ENCODE measurements at regions not wholly inside any gene's neighbourhood (a gene's known extent, or its start where the extent isn't known, plus 50 kb on each side); places are given as distances from the start of the nearest gene placed in this dataset.
A peak's percentile ranks its signal among the peaks of the same experiment; 100 is the strongest.

DNA sequence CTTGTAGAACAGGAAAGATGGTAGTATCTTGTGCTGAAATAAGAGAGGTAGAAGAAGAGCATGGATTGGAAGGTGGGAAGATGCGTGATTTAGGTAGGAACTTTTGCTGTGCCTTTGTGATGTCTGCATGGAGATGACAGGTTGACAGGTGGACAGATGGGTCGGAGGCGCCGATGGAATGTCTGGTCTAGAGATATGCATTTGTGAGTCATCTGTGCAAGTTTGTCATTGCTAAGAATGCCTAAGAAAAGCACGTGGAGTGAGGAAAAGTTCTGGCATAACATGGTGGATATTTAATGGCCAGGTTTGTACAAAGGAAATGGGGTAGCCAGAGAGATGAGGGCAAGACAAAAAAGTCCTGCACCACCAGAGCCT, 76.0 kb upstream of the ARMC3 start:
- DNase-seq (no peak), FAIRE-seq (no peak)
- Histone ChIP-seq H3K36me3 (ENCODE audit: control insufficient read depth in 2 of 3, insufficient read depth in 3 of 3, low read length in 3 of 3) (no peaks in the 10 kb centered on the region), H3K27me3 (ENCODE audit: control insufficient read depth, insufficient read depth, low read length) (no peaks in the 10 kb centered on the region), H3K9me3 (ENCODE audit: control insufficient read depth in 2 of 3, insufficient read depth in 1 of 3, low read length in 3 of 3) (no peaks in the 10 kb centered on the region), H3K4me3 (ENCODE audit: low read length in 3 of 3) (no peak overlapping the region), H3K27ac (ENCODE audit: low read depth in 2 of 2, low read length in 2 of 2) (no peak overlapping the region), H3K4me1 (ENCODE audit: control insufficient read depth in 2 of 3, insufficient read depth in 2 of 3, low read depth in 1 of 3, low read length in 3 of 3) (peaks cover 0 to 5% (median 5%) of the 10 kb centered on the region in 3 donors), H3K9ac (ENCODE audit: low read length in 3 of 3) (no peak overlapping the region)
- intact Hi-C loops (cut with DNase I): no loop called here
- TF ChIP-seq, protein P1, sequence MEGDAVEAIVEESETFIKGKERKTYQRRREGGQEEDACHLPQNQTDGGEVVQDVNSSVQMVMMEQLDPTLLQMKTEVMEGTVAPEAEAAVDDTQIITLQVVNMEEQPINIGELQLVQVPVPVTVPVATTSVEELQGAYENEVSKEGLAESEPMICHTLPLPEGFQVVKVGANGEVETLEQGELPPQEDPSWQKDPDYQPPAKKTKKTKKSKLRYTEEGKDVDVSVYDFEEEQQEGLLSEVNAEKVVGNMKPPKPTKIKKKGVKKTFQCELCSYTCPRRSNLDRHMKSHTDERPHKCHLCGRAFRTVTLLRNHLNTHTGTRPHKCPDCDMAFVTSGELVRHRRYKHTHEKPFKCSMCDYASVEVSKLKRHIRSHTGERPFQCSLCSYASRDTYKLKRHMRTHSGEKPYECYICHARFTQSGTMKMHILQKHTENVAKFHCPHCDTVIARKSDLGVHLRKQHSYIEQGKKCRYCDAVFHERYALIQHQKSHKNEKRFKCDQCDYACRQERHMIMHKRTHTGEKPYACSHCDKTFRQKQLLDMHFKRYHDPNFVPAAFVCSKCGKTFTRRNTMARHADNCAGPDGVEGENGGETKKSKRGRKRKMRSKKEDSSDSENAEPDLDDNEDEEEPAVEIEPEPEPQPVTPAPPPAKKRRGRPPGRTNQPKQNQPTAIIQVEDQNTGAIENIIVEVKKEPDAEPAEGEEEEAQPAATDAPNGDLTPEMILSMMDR (IDR thresholded peaks at IDR 0.05; ENCODE audit: borderline replicate concordance, extremely low read depth, insufficient read depth): no peak

DNA sequence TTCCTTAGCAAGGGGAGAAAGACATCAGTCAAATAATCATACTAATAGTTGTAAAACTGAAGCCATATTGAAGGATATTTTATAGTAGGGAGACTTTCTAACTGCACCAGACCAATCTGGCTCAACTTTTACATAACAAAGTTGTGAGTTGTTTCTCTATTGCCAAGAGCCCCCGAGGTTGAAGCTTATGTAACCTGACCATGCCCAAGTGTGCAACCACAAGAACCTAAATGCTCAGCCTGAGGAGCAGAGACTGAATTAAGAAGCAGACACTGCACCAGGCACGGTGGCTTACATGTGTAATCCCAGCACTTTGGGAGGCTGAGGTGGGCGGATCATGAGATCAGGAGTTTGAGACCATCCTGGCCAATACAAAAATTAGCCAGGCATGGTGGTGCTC, 77.3 kb upstream of the ARMC3 start:
- intact Hi-C loops (cut with DNase I): no loop called here
- no peak overlapping the region for H3K4me3 ChIP-seq (ENCODE audit: low read length in 3 of 3)
- FAIRE-seq: no peak
- DNase-seq: no peak
- TF ChIP-seq, protein P1 (IDR thresholded peaks at IDR 0.05; ENCODE audit: borderline replicate concordance, extremely low read depth, insufficient read depth): no peak
- no peaks in the 10 kb centered on the region for H3K9me3 ChIP-seq (ENCODE audit: control insufficient read depth in 2 of 3, insufficient read depth in 1 of 3, low read length in 3 of 3)
- H3K9ac ChIP-seq (ENCODE audit: low read length in 3 of 3): no peak overlapping the region
- H3K27ac ChIP-seq (ENCODE audit: low read depth in 2 of 2, low read length in 2 of 2): no peak overlapping the region
- H3K4me1 ChIP-seq (ENCODE audit: control insufficient read depth in 2 of 3, insufficient read depth in 2 of 3, low read depth in 1 of 3, low read length in 3 of 3): peaks cover 0 to 5% (median 5%) of the 10 kb centered on the region in 3 donors
- H3K36me3 ChIP-seq (ENCODE audit: control insufficient read depth in 2 of 3, insufficient read depth in 3 of 3, low read length in 3 of 3): no peaks in the 10 kb centered on the region
- H3K27me3 ChIP-seq (ENCODE audit: control insufficient read depth, insufficient read depth, low read length): no peaks in the 10 kb centered on the region

DNA sequence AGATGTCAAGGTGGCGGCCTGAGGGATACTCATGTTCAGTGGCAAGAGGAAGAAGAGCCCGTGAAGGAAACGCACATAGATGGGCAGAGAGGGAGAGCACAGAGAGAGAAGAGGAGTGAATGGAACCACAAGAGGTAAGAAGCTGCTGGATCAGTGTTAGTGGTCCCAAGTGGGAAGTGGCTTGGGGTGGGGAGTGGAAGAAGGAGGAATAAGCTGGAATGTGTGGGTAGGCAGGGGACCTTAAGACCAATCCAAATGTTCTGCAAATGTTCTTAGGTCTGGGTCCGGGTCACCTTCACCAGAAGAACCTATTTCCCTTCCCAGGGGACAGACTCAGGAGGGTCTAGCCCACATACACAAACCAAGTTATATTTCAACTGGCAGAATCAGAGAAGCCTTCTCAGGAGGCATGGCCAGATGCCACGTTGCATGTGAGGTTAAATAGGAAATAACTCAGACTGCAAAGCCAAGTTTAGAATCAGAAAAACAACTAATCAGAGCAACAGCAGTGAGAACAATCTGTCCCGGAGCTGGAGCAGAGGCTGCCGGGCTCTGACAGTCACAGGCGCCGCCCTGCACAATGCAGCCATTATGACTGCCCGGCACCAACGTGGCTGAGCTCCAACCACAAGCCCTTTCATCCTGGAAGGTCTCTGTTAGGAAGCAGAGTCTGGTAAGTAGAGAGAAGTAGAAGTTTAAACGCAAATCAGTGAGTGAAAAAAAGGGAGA, 78.6 kb upstream of the ARMC3 start:
- FAIRE-seq (no peak), DNase-seq (peak in 2 of 5 donors; percentile 25 to 94)
- Histone ChIP-seq H3K4me1 (ENCODE audit: control insufficient read depth in 2 of 3, insufficient read depth in 2 of 3, low read depth in 1 of 3, low read length in 3 of 3) (peaks cover 0 to 5% (median 5%) of the 10 kb centered on the region in 3 donors), H3K27ac (ENCODE audit: low read depth in 2 of 2, low read length in 2 of 2) (peak overlapping the region; percentile 58 to 68), H3K27me3 (ENCODE audit: control insufficient read depth, insufficient read depth, low read length) (no peaks in the 10 kb centered on the region), H3K9ac (ENCODE audit: low read length in 3 of 3) (no peak overlapping the region), H3K36me3 (ENCODE audit: control insufficient read depth in 2 of 3, insufficient read depth in 3 of 3, low read length in 3 of 3) (no peaks in the 10 kb centered on the region), H3K9me3 (ENCODE audit: control insufficient read depth in 2 of 3, insufficient read depth in 1 of 3, low read length in 3 of 3) (no peaks in the 10 kb centered on the region), H3K4me3 (ENCODE audit: low read length in 3 of 3) (peak overlapping the region in 2 of 3 donors; percentile 24 to 26)
- TF ChIP-seq, protein P1 (IDR thresholded peaks at IDR 0.05; ENCODE audit: borderline replicate concordance, extremely low read depth, insufficient read depth): no peak
- intact Hi-C loops (cut with DNase I): no loop called here

Measured in kidney (tissue), 13 donors.